Choroid plexus epithelial cell (primary cell): ENCODE measurements at regions not wholly inside any gene's neighbourhood (a gene's known extent, or its start where the extent isn't known, plus 50 kb on each side); places are given as distances from the start of the nearest gene placed in this dataset.
"Not testable (repeated sequence)": the region's sequence is repeated elsewhere in the genome, so short reads cannot be mapped to it uniquely, and the experiment has no call there.

Source experiments
- DNase-seq: peaks from one replicate; pipeline ENCODE4 v3.0.0-alpha.2; 2010; ENCODE audit warnings: low read depth
- H3K4me3 ChIP-seq: 2 replicates; pipeline ENCODE4 v1.5.1; 2011; ENCODE audit warnings: low read depth, mild to moderate bottlenecking, control low read depth, low read length, moderate library complexity
- TF ChIP-seq, protein P1 (sequence below): conservative IDR thresholded peaks from 2 replicates; pipeline ENCODE4 v1.5.1; 2011; ENCODE audit warnings: low read depth, mild to moderate bottlenecking, control low read depth, inconsistent platforms, low read length, moderate library complexity

DNA sequence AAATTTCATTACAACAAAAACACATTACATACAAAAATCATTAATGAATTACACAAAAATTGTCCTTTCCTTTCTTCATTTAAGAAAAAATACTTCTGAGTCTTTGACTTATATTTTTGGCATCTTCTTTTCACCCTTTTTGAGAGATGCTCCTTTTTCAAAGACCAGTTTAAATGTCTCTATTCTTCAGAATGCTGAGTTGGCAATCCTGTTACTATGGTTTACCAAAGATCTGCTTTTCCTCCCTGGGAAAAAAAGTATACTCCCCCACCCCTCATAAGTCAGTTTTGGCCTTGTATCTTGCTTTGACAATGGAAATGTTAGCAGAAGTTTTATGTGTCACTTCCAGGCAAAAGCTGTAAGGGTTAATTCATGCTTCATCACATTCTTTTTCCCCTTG lies 198.4 kb upstream of the GRM3 start:
- no peak overlapping the region for H3K4me3 ChIP-seq
- DNase-seq, result no peak
- TF ChIP-seq, protein P1, sequence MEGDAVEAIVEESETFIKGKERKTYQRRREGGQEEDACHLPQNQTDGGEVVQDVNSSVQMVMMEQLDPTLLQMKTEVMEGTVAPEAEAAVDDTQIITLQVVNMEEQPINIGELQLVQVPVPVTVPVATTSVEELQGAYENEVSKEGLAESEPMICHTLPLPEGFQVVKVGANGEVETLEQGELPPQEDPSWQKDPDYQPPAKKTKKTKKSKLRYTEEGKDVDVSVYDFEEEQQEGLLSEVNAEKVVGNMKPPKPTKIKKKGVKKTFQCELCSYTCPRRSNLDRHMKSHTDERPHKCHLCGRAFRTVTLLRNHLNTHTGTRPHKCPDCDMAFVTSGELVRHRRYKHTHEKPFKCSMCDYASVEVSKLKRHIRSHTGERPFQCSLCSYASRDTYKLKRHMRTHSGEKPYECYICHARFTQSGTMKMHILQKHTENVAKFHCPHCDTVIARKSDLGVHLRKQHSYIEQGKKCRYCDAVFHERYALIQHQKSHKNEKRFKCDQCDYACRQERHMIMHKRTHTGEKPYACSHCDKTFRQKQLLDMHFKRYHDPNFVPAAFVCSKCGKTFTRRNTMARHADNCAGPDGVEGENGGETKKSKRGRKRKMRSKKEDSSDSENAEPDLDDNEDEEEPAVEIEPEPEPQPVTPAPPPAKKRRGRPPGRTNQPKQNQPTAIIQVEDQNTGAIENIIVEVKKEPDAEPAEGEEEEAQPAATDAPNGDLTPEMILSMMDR, result no peak

DNA sequence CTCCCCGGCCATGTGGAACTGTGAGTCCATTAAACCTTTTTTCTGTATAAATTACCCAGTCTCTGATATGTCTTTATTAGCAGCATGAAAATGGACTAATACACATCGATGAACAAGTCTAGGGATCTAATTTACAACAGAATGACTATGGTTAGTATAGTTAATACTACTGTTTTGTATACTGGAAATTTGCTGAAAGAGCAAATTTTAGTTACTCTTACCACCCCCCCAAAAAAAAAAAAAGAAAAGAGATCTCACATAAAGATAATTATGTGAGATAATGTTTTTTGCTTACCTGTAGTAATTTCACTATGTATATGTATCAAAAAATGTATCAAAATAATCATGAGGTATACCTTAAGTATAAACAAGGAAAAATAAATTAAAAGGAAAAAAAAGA lies 199.5 kb upstream of the GRM3 start:
- no peak overlapping the region for H3K4me3 ChIP-seq
- DNase-seq, result no peak
- TF ChIP-seq, protein P1, result no peak

DNA sequence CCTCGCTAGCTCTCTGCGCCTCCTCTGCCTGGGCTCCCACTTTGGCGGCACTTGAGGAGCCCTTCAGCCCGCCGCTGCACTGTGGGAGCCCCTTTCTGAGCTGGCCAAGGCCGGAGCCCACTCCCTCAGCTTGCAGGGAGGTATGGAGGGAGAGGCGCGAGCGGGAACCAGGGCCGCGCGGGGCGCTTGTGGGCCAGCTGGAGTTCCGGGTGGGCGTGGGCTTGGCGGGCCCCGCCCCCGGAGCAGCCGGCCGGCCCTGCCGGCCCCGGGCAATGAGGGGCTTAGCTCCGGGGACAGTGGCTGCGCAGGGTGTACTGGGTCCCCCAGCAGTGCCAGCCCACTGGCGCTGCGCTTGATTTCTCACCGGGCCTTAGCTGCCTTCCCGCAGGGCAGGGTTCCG lies 203.3 kb upstream of the GRM3 start:
- DNase-seq, H3K4me3 ChIP-seq: not testable (repeated sequence)

DNA sequence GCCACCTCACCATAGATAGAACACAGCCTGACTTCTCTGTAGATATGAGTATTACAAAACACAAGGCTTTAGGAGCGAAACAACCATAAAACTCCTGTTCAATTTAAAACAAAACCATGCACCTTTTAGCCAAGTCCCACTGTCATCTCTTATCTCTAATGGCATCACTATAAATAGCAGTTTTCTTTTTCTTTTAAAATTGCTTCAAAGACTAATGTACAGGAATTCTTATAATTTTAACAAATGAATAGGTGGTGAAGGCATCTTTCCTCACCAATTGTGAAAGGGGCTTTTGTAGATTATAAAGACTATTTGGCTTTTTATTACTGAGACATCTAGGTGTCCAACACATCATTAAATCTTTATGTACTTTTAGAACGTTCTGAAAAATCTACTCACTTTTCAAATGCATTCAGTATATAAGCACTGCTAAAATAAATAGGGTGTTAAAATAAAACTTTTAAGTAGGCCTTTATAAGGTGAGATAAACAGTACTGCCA lies 205.7 kb upstream of the GRM3 start:
- TF ChIP-seq, protein P1, result no peak
- no peak overlapping the region for H3K4me3 ChIP-seq
- DNase-seq, result no peak

DNA sequence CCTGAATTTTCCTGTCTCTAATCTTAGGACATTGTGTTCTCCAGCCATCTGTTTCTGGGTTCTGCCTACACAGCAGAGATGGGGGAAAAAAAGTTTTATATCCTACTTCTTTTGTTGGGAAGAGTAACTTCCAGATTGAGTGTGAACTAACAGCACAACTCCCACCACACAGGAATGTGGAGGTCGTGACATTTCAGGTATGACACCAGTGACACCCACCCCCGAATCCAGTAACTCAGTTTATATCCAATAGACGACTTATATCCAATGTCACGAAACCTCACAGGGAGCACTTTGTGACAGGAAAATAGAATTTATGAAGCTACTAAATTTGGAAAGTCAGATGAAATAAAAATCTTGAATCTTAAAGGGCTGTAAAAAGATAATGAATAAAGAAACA lies 211.9 kb upstream of the GRM3 start:
- TF ChIP-seq, protein P1, result no peak
- no peak overlapping the region for H3K4me3 ChIP-seq
- DNase-seq, result no peak

DNA sequence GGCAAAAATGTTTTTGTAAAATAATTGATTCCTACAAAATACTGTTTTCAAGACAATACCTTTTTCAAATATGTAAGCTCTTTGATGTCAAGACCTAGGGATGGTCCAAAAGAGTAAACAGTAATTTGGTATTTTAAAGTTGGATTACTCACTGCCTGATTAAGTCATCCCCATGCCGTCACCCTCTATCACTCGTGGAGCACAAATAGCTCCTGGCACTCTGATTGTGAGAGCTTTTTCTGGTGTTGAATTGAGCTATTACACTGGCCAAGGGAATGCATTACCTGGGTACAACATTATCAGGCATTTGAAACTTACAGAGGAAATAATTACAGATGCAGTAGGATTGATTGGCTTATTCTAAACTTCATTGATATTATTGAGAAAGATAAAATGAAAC lies 231.9 kb upstream of the GRM3 start:
- DNase-seq, result no peak
- H3K4me3 ChIP-seq, result no peak overlapping the region
- TF ChIP-seq, protein P1, result no peak

DNA sequence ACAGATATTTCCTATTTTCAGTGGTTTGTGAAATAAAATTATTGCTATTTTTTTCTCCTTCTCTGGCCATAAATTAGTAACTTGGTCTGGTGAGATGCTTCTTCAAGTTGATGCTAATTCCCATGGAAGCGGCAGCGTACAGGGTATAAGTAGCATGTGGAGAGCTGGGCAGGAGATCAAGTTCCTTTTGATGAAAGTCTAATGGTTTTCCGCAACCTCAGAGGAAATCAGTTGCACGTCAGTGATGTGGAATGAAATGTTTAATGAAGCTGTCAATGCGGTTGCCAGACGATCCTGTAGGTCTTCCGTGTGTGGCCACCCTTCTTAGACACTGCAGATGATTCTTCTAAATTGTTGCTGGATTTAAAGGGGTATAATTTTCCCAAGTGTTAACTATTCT lies 236.4 kb upstream of the GRM3 start:
- DNase-seq, result peak; percentile 15
- TF ChIP-seq, protein P1, result no peak
- no peak overlapping the region for H3K4me3 ChIP-seq

DNA sequence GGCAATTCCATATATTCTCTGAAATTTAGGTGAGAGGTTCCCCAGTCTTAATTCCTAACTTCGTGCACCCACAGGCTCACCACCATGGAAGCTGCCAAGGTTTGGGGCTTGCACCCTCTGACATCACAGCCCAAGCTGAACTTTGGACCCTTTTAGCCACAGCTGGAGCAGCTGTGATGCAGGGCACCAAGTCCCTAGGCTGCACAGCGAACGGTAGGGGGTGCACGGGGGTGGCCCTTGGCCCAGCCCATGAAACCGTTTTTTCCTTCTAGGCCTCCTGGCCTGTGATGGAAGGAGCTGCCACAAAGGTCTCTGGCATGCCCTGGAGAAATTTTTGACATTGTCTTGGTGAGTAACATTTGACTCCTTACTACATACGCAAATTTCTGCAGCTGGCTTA lies 251.9 kb upstream of the GRM3 start:
- DNase-seq, result no peak
- TF ChIP-seq, protein P1, result no peak
- no peak overlapping the region for H3K4me3 ChIP-seq

DNA sequence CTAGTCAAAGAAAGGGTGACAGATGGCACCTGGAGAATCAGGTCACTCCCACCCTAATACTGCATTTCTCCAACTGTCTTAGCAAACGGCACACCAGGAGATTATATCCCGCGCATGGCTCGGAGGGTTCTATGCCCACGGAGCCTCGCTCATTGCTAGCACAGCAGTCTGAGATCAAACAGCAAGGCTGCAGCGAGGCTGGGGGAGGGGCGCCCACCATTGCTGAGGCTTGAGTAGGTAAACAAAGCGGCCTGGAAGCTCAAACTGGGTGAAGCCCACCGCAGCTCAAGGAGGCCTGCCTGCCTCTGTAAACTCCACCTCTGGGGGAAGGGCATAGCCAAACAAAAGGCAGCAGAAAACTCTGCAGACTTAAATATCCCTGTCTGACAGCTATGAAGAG lies 268.1 kb upstream of the GRM3 start:
- not testable (repeated sequence) for DNase-seq, H3K4me3 ChIP-seq
